ENCODE measurements at regions not wholly inside any gene's neighbourhood (a gene's known extent, or its start where the extent isn't known, plus 50 kb on each side); places are given as distances from the start of the nearest gene placed in this dataset.

- no peak for TF ChIP-seq CTCF (IDR thresholded peaks at IDR 0.05; ENCODE audit: poor library complexity, severe bottlenecking)
- TF ChIP-seq POLR2AphosphoS5 (IDR thresholded peaks at IDR 0.05), result no peak
- no peak for TF ChIP-seq REST (IDR thresholded peaks at IDR 0.05; ENCODE audit: borderline replicate concordance)
- no peak for TF ChIP-seq EP300 (conservative IDR thresholded peaks at IDR 0.05; ENCODE audit: poor library complexity, severe bottlenecking)
- TF ChIP-seq MXI1 (conservative IDR thresholded peaks at IDR 0.05; ENCODE audit: poor library complexity, severe bottlenecking), result no peak
- no peak for TF ChIP-seq SMC3 (conservative IDR thresholded peaks at IDR 0.05; ENCODE audit: poor library complexity)
- no peak for TF ChIP-seq EZH2 (IDR thresholded peaks at IDR 0.05; ENCODE audit: borderline replicate concordance, insufficient read depth, low read length, poor library complexity, severe bottlenecking)
These were observed 661.0 kb downstream of the GALC start for GRCh38 chr14:87331991-87332390.
